ENCODE measurements at regions not wholly inside any gene's neighbourhood (a gene's known extent, or its start where the extent isn't known, plus 50 kb on each side); places are given as distances from the start of the nearest gene placed in this dataset.

DNA sequence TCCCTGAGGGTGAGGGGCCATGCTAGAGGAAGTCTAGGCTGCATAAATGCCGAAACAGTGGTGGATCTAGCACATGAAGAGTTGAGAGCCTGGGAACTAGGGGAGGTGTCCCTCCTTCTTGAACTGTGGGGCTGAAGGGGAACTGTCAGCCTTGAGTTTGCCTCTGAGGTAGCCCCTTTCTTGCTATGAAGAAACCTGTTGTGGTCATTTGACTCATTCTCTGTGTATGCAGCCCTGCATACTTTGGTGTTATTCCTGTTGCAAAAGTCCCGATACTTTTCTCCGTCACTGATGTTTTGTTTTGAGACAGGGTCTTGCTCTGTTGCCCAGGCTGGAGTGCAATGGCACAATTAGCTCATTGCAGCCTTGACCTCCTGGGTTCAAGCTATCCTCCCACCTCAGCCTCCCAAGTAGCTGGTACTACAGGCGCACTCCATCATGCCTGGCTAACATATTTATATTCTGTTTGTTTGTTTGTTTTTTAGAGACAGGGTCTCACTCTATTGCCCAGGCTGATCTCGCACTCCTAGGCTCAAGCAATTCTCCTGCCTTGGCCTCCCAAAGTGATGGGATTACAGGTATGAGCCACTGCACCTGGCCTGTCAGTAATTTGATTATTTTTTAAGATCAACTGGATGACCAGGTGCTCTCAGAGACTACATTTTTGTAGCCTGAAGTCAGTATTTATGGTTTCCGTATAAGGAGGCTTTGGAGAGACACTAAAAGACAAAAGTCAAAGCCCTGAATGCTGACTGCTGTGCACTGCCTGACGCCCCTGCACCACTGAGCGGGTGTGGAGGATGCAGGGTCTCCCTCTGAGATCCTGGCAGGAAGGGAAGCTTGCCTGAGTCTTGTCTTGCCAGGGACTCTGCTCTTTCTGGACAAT, 86.2 kb upstream of the KCNK12 start:
- no peak for DNase-seq
- in situ Hi-C loops (cut with MboI; ENCODE audit: low pct_unique_long_range_greater_than_20kb, low sequenced_read_pairs) = no loop called here

DNA sequence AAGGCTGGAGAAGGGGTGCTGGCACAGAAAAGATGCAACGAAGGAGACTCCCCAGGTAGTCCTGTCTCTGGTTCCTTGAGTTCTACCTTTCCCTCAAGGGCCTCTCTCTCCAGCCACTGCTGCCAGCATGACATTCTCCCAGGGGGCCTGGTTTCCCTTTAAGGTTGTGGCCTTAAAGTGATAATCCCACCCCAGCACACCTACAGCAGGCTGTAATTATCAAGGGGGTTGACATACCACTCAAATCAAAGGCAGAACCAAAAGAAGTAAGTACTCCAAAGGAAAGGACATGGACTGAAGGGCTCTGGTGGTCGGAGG, 84.7 kb upstream of the KCNK12 start:
- in situ Hi-C loops (cut with MboI; ENCODE audit: low pct_unique_long_range_greater_than_20kb, low sequenced_read_pairs) = no loop called here
- no peak for DNase-seq

DNA sequence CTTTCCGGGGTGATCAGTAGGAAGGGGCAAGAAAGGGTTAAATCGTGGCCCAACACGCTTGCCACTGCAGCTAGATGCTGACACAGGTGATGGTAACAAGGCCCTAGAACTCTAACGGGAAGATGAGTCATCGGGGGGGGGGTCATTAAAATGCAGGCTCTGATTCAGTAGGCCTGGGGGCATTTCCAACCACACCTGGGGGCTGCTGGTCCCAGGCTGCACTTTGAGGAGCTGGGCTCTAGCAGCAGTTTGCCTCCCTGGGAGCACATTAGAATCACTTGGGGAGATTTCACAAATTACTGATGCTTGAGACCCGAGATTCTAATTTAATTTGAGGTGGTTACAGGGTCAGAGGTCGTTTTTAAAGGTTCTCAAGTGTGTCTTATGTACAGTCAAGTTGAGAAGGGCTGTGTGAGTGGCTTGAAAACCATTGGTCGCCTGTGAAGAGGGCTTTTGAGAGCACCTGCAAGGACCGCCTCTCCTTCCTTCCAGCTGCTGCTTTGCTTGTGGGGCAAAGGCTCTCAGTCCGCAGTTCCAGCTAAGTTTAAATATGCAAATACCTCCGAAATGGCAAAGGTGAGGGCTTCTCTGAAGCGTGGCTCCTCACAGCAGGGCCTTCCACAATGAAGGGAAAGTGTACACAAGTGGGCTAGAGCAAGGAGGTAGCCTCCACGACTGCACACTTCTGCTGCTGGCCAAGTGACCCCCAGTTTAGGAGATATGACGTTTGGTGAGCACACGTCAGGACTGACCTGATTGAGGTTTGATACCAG, 84.2 kb upstream of the KCNK12 start:
- DNase-seq = no peak
- in situ Hi-C loops (cut with MboI; ENCODE audit: low pct_unique_long_range_greater_than_20kb, low sequenced_read_pairs) = no loop called here

DNA sequence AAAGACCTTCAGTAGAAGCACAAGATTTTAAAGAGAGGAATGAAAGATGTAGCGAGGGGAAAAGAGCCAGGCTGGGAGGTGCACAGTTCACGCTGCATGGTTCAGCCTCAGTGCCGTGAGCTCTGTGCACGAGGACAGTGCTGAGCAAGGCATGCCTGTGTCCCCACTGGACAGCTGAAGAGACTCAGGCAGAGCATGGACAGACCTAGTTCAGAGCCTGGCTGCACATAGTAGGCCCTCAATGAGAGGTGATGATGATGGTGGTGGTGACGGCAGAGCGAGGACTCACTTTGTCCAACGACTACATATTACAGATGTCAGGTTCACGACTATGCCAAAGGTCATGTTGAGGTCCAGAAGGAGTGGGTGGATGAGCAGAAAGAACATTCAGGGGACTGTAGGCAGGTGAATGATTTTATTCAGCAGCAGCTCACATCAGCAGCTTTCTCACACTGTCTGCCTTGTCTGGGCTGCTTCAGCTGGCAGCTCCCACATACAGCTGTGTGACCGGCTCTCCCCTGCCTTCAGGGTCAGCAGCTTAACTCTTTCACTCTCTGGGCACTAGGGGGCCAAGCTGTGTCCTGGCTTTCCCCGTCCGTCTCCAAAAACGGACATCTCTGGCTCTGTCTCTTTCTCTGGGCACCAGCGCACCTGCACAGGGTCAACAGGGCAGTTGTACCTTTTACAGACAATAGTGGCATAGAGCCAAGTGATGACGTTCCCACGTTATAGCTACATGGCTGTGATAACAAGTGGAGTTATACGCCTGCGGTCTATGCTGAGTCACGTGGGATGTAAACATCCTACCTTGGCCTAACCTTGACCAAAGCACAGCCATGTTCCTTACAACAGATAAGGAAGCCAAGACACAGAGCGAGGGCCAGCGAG, 83.4 kb upstream of the KCNK12 start:
- no peak for DNase-seq
- in situ Hi-C loops (cut with MboI; ENCODE audit: low pct_unique_long_range_greater_than_20kb, low sequenced_read_pairs) = no loop called here

DNA sequence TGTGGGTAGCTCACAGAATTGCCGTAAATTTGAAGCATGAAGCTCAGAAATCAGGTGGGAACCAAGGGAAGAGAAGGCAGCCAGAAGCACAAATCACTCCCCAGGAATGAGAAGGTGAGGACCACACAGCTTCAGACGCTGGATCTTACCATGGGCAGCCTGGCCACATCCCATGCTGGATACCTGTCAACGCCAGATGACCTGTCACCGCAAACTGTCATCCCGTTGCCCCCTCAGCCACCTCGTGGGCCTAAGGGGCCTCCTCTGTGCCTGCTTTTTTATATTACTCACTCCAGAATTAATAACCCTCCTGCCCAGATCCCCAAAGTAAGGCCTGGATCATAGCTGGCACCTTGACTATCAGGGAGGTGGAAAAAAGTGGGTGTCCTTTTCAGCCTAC, 82.3 kb upstream of the KCNK12 start:
- in situ Hi-C loops (cut with MboI; ENCODE audit: low pct_unique_long_range_greater_than_20kb, low sequenced_read_pairs) = no loop called here
- no peak for DNase-seq

DNA sequence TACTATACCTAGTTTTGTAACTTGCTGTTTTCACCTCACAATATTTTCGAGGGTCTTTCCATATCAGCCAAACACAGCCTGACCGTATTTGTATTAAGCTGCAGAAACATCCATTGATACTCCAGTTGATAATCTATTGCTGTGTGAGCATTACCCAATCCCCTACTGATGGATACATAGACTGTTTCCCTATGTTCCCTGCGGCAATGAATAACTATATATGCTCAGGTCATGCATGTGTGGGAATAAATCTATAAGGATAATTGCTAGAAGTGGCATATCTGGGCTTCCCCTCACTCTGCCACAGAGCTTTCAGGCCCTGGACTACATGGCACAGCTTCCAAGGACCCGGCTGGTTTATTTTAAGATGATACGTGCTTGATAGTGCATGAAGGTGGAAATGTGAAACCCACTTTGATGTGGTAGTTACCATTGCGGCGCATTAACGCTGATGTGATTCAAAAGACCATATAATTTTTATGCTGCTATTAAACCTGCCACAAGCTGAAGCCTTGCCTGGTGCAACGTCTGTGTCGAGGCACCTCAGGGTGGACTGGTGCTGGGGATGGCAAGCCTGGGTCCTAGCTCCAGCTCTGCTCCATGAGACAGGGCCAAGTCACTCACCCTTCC, 81.4 kb upstream of the KCNK12 start:
- in situ Hi-C loops (cut with MboI; ENCODE audit: low pct_unique_long_range_greater_than_20kb, low sequenced_read_pairs) = no loop called here
- no peak for DNase-seq

DNA sequence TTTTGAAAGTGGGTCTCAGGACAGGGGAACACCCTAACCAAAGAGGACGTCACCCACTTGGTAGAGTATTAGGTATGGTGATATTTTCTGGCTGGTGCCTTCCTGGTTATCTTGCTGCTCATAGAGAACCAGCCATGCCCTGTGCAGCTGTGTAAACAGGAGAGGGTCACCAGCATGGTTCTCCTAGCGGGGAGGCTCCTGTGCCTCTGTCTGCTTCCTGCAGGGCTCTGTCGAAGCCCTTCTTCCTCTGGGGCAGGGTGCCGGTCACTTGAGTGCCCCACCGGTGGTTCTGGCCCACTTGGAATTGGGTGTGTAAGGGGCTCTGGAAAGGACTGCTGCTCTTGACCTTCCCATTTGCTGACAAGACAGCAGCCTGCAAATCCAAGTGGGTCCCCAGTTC, 80.5 kb upstream of the KCNK12 start:
- in situ Hi-C loops (cut with MboI; ENCODE audit: low pct_unique_long_range_greater_than_20kb, low sequenced_read_pairs) = no loop called here
- DNase-seq = no peak

DNA sequence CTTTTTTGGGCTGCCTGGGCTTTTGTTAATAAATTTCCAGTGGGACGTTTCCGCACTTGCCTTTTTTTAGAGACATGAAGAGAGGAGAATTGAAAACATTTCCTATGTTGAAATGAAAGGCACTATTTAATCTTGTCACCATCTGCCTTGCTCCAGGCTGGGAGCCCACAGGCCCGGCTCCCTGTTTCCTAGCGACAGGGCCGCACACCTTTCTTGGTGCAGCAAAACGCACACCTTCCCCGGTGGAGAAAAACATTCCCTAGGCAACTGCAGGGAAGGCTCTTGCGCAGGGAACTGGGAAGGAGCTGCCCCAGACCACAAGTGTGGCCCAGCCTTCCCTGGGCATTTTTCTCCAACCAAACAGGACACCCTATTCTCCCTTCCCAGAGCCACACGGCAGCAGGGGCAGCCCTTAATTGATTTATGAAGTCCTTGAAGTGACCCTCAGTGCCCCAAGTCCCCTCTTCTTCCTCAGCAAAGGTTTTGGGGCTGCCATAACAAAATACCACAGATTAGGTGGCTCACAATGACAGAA, 79.3 kb upstream of the KCNK12 start:
- in situ Hi-C loops (cut with MboI; ENCODE audit: low pct_unique_long_range_greater_than_20kb, low sequenced_read_pairs) = no loop called here
- DNase-seq = no peak

DNA sequence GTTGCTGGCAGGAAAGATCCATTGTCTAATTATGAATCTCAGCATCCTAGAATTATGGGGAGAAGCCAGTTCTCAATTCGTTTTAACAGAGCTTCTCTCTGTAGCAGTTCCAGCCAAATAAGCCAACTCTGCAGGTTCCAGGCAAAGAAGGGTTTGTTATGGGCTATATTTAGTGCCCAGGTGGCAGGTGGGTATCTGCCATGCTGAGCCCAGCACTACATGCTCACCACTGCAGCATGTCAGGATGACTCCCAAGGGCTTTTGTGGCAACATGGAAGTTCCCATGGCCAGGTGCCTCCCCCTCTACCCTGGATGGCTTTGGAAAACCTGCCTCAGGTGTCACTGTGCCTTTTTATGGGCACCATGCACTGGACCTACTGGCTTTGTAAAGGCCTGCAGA, 74.5 kb upstream of the KCNK12 start:
- in situ Hi-C loops (cut with MboI; ENCODE audit: low pct_unique_long_range_greater_than_20kb, low sequenced_read_pairs) = no loop called here

DNA sequence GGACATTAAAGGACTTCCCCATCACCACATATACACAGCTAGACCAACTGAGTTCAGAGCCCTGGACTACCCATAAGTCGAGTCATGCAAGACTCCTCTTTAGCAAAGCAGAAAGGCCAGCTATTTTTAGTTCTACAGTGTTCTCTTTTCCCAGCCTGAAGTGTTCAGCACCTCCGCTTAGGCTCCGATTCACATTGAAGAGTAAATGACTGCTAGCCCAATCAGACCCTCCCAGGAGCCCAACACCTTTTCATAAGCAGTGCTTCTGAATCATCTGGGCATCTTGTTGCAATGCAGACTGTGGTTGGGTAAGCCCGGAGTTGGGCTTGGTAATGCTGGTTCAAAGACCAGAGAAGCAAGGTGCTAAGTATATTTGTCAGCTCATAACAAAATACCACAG, 73.6 kb upstream of the KCNK12 start:
- no peak for DNase-seq
- in situ Hi-C loops (cut with MboI; ENCODE audit: low pct_unique_long_range_greater_than_20kb, low sequenced_read_pairs) = no loop called here

More for the DNA sequence above, 74.5 kb upstream of the KCNK12 start:
- DNase-seq = no peak

DNA sequence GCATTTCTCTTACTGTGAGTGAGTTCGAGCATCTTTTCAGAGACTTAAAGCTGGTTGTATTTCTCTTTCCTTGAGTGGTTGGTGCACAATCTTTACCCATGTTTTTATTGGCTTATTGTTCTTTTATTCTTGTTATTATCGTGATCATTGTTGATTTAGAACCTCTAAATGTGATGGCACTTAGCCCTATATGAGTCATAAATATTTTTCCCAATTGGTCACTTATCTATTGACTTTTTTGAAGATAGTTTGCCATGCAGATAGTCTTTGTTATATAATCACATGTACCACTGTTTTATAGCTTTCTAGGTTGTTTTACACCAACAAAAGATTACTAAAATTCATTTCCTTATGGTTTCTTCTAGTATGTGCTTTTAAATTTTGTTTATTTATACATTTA, 70.6 kb upstream of the KCNK12 start:
- in situ Hi-C loops (cut with MboI; ENCODE audit: low pct_unique_long_range_greater_than_20kb, low sequenced_read_pairs) = no loop called here
- DNase-seq = no peak

DNA sequence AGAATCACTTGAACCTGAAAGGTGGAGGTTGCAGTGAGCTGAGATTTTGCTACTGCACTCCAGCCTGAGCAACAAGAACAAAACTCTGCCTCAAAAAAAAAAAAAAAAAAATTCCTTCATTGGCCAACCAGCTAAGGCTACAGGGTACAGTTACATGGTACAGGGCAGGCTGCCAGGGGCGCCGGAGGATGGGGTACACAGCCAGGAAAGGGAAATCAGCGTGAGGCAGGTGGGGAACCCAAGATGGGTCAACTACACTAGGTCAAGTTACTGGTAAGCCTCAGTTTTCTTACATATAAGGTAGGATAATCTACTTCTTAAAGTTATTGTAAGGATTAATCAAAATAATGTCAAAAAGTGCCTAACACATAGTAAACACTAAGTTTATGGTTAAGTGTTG, 69.6 kb upstream of the KCNK12 start:
- in situ Hi-C loops (cut with MboI; ENCODE audit: low pct_unique_long_range_greater_than_20kb, low sequenced_read_pairs) = no loop called here
- DNase-seq = no peak

DNA sequence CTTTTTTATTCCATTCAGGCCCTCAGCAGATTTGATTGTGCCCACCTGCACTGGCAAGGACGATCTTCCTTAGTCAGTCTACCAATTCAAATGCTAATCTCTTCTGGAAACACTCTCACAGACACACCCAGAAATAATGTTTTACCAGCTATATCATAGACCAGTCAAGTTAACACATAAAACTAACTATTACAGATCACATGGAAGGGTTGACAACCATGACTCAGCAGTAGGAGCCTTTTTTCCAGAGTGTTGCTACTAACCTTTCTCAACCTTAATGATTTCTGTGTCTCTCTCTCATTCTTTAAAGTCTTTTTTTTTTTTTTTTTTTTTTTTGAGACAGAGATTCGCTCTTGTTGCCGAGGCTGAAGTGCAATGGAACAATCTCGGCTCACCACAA, 68.7 kb upstream of the KCNK12 start:
- in situ Hi-C loops (cut with MboI; ENCODE audit: low pct_unique_long_range_greater_than_20kb, low sequenced_read_pairs) = no loop called here
- DNase-seq = no peak

DNA sequence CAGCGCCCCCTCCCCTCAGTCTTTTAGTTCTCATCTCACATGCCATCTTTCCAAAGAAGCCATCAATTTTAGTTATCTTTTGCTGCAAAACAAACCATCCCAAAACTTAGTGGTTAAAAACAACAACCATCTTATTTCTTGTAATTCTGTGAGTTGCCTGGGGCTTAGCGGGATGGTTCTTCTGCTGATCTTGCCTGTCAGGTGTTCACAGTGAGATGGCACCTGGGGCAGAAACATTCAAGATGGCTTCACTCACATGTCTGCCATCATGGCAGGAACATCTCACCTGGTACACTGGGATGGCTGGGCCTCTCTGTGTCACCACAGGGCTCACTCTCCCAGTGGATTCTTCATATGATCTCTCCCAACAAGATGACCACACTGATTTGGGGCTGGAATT, 67.6 kb upstream of the KCNK12 start:
- no peak for DNase-seq
- in situ Hi-C loops (cut with MboI; ENCODE audit: low pct_unique_long_range_greater_than_20kb, low sequenced_read_pairs) = no loop called here

DNA sequence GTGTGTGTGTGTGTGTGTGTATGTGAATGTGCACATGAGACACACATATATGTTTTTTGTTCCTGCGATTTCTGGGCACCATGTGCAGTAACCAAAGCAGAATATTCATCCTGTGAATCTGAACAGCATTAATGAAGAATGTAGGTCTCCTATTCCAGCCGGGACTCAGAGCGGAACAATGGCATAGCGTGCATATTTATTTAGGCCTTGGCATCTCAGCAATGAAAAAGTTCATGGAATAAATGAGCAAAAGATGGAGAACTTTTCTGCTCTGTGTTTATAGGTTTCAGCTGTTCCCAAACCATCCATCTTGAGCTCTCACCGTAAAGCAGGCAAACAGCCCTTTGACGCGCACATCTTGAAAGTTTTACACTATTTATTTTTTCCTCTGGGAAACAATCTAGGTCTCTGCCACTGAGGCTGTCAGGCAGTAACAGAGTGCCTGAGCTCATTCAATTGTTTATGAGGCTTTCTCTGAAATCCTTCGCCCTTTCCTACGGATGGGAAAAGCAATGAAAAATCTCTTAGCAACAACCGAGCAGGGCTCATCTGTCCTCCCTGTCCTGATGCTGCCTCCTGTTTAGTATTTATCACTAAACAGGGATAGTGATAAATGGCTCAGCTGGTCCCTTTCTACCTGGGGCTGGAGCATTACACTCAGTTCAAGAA, 65.9 kb upstream of the KCNK12 start:
- in situ Hi-C loops (cut with MboI; ENCODE audit: low pct_unique_long_range_greater_than_20kb, low sequenced_read_pairs) = no loop called here
- no peak for DNase-seq

DNA sequence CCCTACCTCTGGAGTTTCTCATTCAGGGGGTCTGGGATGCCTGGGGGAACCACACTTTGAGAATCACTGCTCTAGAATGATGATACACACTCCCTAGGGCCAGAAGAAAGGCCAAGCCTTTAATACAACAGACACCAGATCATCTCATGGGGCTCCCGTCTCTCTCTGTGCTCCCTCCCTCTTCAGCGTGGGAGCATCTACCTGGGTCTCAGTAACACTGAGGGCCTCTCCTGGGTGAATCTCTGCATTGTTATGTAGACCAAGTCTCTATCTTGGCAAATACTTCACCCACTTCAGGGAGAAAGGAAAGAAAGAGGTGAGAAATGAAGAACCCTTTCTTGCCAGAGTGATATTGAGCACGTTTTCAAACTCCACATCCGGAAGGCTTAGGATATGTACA, 65.4 kb upstream of the KCNK12 start:
- DNase-seq = no peak
- in situ Hi-C loops (cut with MboI; ENCODE audit: low pct_unique_long_range_greater_than_20kb, low sequenced_read_pairs) = no loop called here

DNA sequence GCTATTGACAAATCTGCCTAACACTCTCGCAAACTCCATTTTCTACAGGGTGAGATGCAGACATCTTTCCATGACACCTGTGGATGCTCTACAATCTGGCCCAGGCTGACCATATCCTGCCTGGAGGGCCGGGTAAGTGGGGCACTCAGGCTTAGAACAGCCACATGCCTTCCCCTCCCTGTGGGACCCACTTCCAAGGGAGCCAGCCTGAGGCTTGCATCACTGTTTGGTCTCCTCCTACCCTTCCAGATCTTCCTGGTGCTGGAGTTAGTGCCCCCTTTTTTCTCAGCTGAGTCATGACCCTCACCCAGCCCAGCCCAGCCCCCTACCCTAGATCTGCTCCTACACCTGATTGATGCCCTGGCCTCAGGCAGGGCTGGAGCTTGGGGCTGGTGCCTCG, 62.0 kb upstream of the KCNK12 start:
- DNase-seq = no peak
- in situ Hi-C loops (cut with MboI; ENCODE audit: low pct_unique_long_range_greater_than_20kb, low sequenced_read_pairs) = no loop called here

DNA sequence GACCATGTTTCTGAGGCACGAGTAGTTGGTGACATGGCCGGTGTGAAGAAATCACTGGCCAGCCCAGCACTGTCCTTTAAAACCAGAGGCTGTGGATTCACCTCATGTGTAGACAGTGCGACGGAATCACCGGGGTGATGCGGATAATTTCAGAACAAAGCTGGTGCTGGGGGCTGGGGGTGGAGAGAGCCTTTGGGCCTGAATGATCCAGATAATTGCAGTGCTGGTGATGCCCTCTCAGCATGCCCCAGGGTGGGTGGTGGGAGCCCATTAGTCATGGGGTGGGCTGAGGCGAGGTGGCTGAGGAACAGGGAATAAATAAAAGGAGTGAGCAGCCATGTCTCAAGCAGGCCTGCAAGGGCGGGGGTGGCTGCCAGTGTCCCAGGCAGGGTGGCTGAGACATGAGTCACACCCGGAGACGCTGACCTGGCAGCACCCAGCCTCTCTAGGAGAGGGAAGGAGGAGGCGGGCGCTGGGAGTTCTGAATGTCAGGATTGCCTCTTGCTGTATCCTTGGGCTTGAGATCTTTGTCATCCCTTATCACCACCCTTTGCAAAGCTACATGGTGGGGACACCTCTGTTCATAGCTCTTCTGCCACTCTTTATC, 61.1 kb upstream of the KCNK12 start:
- no peak for DNase-seq
- in situ Hi-C loops (cut with MboI; ENCODE audit: low pct_unique_long_range_greater_than_20kb, low sequenced_read_pairs) = no loop called here
